H1 (cell line): ENCODE measurements at regions not wholly inside any gene's neighbourhood (a gene's known extent, or its start where the extent isn't known, plus 50 kb on each side); places are given as distances from the start of the nearest gene placed in this dataset.

Source experiments
- ASH2L ChIP-seq: fragments of 200-600, 300-600 bp; sonication (generic); IDR thresholded peaks from one replicate; pipeline ENCODE4 v1.7.1; 2017; ENCODE audit warnings: low read length
- BRCA1 ChIP-seq: IDR thresholded peaks from 2 replicates; pipeline ENCODE4 v1.6.1; 2012; ENCODE audit warnings: low read depth, low read length, improper control_type of control experiment
- CREB1 ChIP-seq: IDR thresholded peaks from 2 replicates; pipeline ENCODE4 v1.6.1; 2012; ENCODE audit warnings: inconsistent platforms
- EGR1 ChIP-seq: IDR thresholded peaks from 2 replicates; pipeline ENCODE4 v1.6.1; 2011; ENCODE audit warnings: low read depth, low read length, borderline replicate concordance
- FOSL1 ChIP-seq: IDR thresholded peaks from 2 replicates; pipeline ENCODE4 v1.6.1; 2011; ENCODE audit warnings: mild to moderate bottlenecking, low read depth, low read length, moderate library complexity; ENCODE audit not compliant: insufficient read depth
- HDAC2 ChIP-seq, 2 experiments: fragments of 300-600 bp in 1 of 2; sonication (generic) in 1 of 2; IDR thresholded peaks; 2 replicates each; pipeline ENCODE4 v1.6.1; 2011 to 2012; ENCODE audit warnings: low read depth in 2 of 2, low read length in 2 of 2, mild to moderate bottlenecking in 2 of 2, moderate library complexity in 2 of 2, borderline replicate concordance in 1 of 2, inconsistent platforms in 1 of 2
- MAFK ChIP-seq: IDR thresholded peaks from 2 replicates; pipeline ENCODE4 v1.6.1; 2012; ENCODE audit warnings: low read depth, mild to moderate bottlenecking, improper control_type of control experiment, low read length
- PHF8 ChIP-seq: fragments of 200-600 bp; sonication (generic); conservative IDR thresholded peaks from 2 replicates; pipeline ENCODE4 v1.7.1; 2012; ENCODE audit warnings: low read depth, mild to moderate bottlenecking, inconsistent platforms, low read length, moderate library complexity
- RXRA ChIP-seq: IDR thresholded peaks from 2 replicates; pipeline ENCODE4 v1.6.1; 2011; ENCODE audit warnings: low read depth, mild to moderate bottlenecking, low read length, moderate library complexity; ENCODE audit not compliant: insufficient read depth
- SAP30 ChIP-seq: fragments of 300-600 bp; sonication (generic); IDR thresholded peaks from 2 replicates; pipeline ENCODE4 v1.7.1; 2012; ENCODE audit warnings: low read length, moderate library complexity, mild to moderate bottlenecking, inconsistent platforms; ENCODE audit not compliant: insufficient read depth, insufficient replicate concordance
- TAF7 ChIP-seq: optimal IDR thresholded peaks from 2 replicates; pipeline ENCODE3; 2011; ENCODE audit warnings: low read depth, mild to moderate bottlenecking, inconsistent platforms, low read length, moderate library complexity, borderline replicate concordance
- TCF12 ChIP-seq: IDR thresholded peaks from 2 replicates; pipeline ENCODE4 v1.6.1; 2011; ENCODE audit warnings: low read depth, mild to moderate bottlenecking, low read length
- TF ChIP-seq, protein P1 (sequence below): fragments of 300-600 bp; sonication (generic); IDR thresholded peaks from 2 replicates; pipeline ENCODE4 v1.7.1; 2012; ENCODE audit warnings: low read length, moderate library complexity, mild to moderate bottlenecking, inconsistent platforms; ENCODE audit not compliant: insufficient replicate concordance

DNA sequence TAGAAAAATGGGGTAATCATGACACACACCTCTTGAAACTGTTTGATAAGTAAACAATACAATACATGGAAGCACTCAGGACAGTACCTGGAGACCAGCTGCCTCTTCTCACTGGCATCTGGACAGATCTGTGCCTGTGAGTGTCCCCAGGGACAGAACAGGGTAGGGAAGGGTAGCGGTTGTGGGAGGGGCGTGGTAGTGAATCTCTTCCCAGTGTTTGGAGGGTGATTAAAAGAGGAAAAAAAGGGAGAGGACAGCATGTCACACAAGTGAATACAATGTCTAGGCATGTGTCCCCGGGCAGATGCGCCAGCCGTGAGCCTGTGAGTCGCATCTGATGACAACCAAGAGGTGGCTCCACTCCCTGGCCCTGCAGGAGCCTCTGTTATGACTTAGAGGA, 138.8 kb upstream of the MSX1 start (continued):
- TF ChIP-seq, protein P1, sequence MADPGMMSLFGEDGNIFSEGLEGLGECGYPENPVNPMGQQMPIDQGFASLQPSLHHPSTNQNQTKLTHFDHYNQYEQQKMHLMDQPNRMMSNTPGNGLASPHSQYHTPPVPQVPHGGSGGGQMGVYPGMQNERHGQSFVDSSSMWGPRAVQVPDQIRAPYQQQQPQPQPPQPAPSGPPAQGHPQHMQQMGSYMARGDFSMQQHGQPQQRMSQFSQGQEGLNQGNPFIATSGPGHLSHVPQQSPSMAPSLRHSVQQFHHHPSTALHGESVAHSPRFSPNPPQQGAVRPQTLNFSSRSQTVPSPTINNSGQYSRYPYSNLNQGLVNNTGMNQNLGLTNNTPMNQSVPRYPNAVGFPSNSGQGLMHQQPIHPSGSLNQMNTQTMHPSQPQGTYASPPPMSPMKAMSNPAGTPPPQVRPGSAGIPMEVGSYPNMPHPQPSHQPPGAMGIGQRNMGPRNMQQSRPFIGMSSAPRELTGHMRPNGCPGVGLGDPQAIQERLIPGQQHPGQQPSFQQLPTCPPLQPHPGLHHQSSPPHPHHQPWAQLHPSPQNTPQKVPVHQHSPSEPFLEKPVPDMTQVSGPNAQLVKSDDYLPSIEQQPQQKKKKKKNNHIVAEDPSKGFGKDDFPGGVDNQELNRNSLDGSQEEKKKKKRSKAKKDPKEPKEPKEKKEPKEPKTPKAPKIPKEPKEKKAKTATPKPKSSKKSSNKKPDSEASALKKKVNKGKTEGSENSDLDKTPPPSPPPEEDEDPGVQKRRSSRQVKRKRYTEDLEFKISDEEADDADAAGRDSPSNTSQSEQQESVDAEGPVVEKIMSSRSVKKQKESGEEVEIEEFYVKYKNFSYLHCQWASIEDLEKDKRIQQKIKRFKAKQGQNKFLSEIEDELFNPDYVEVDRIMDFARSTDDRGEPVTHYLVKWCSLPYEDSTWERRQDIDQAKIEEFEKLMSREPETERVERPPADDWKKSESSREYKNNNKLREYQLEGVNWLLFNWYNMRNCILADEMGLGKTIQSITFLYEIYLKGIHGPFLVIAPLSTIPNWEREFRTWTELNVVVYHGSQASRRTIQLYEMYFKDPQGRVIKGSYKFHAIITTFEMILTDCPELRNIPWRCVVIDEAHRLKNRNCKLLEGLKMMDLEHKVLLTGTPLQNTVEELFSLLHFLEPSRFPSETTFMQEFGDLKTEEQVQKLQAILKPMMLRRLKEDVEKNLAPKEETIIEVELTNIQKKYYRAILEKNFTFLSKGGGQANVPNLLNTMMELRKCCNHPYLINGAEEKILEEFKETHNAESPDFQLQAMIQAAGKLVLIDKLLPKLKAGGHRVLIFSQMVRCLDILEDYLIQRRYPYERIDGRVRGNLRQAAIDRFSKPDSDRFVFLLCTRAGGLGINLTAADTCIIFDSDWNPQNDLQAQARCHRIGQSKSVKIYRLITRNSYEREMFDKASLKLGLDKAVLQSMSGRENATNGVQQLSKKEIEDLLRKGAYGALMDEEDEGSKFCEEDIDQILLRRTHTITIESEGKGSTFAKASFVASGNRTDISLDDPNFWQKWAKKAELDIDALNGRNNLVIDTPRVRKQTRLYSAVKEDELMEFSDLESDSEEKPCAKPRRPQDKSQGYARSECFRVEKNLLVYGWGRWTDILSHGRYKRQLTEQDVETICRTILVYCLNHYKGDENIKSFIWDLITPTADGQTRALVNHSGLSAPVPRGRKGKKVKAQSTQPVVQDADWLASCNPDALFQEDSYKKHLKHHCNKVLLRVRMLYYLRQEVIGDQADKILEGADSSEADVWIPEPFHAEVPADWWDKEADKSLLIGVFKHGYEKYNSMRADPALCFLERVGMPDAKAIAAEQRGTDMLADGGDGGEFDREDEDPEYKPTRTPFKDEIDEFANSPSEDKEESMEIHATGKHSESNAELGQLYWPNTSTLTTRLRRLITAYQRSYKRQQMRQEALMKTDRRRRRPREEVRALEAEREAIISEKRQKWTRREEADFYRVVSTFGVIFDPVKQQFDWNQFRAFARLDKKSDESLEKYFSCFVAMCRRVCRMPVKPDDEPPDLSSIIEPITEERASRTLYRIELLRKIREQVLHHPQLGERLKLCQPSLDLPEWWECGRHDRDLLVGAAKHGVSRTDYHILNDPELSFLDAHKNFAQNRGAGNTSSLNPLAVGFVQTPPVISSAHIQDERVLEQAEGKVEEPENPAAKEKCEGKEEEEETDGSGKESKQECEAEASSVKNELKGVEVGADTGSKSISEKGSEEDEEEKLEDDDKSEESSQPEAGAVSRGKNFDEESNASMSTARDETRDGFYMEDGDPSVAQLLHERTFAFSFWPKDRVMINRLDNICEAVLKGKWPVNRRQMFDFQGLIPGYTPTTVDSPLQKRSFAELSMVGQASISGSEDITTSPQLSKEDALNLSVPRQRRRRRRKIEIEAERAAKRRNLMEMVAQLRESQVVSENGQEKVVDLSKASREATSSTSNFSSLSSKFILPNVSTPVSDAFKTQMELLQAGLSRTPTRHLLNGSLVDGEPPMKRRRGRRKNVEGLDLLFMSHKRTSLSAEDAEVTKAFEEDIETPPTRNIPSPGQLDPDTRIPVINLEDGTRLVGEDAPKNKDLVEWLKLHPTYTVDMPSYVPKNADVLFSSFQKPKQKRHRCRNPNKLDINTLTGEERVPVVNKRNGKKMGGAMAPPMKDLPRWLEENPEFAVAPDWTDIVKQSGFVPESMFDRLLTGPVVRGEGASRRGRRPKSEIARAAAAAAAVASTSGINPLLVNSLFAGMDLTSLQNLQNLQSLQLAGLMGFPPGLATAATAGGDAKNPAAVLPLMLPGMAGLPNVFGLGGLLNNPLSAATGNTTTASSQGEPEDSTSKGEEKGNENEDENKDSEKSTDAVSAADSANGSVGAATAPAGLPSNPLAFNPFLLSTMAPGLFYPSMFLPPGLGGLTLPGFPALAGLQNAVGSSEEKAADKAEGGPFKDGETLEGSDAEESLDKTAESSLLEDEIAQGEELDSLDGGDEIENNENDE = no peak
- TF ChIP-seq SAP30 = no peak
- TF ChIP-seq PHF8 = no peak
- TF ChIP-seq RXRA = no peak
- TF ChIP-seq HDAC2 (IDR thresholded peaks at IDR 0.05; ENCODE audit: borderline replicate concordance in 1 of 2, low read depth in 2 of 2, low read length in 2 of 2) = no peak
- no peak for TF ChIP-seq CREB1
- TF ChIP-seq ASH2L = no peak
- TF ChIP-seq TCF12 = no peak
- TF ChIP-seq EGR1 = no peak
- TF ChIP-seq BRCA1 = no peak
- no peak for TF ChIP-seq TAF7
- TF ChIP-seq FOSL1 = no peak
- TF ChIP-seq MAFK = no peak
